T-cell (primary cell): ENCODE measurements at regions not wholly inside any gene's neighbourhood (a gene's known extent, or its start where the extent isn't known, plus 50 kb on each side); places are given as distances from the start of the nearest gene placed in this dataset.

Source experiments
- ATAC-seq, 4 experiments: fragments of 200-7000 bp in 3 of 4; fragments of 150-1000 bp in 1 of 4; cut with Tn5 transposase; replicated peaks in 1 of 4; 1 replicate in 3 of 4; 2 replicates in 1 of 4; pipeline ENCODE4 v1.10.0; 2021; ENCODE audit warnings: moderate library complexity in 3 of 4, mild to moderate bottlenecking in 2 of 4, moderate number of reproducible peaks in 1 of 4
- CTCF ChIA-PET, 2 donors: fragments of 300-600 bp; sonication (Branson Sonifier 250); formaldehyde crosslinking; loops; one replicate each; lab custom pipeline; 2022; ENCODE audit warnings: antibody characterized with exemption in 2 of 2; lab: Charles Lee
- POLR2A ChIA-PET, 2 donors: fragments of 300-600 bp; sonication (Branson Sonifier 250); formaldehyde crosslinking; loops; one replicate each; lab custom pipeline; 2022; ENCODE audit warnings: antibody characterized with exemption in 2 of 2; lab: Charles Lee
- DNase-seq, 35 experiments: peaks; one replicate each; pipeline versions ENCODE4 v3.0.0 to v3.0.0-alpha.2; 2013 to 2023
- H3K27ac ChIP-seq: one replicate; pipeline ENCODE4 v1.5.1; 2013; ENCODE audit warnings: low read length
- H3K27me3 ChIP-seq, 2 experiments: replicated peaks in 1 of 2; 1 replicate in 1 of 2; 2 replicates in 1 of 2; pipeline versions ENCODE4 v1.6.1 to v1.7.0; 2013; ENCODE audit warnings: low read length in 1 of 2, mixed read lengths in 1 of 2; ENCODE audit not compliant: control insufficient read depth in 2 of 2, insufficient read depth in 2 of 2; ENCODE audit errors: extremely low read depth in 1 of 2
- H3K36me3 ChIP-seq, 2 donors: 1 replicate in 1 of 2; 2 replicates in 1 of 2; pipeline versions ENCODE4 v1.6.1 to v1.7.0; 2013; ENCODE audit warnings: low read length in 1 of 2; ENCODE audit not compliant: control insufficient read depth in 2 of 2, insufficient read depth in 1 of 2; ENCODE audit errors: extremely low read depth in 1 of 2
- H3K4me1 ChIP-seq, 2 experiments: 1 replicate in 1 of 2; 2 replicates in 1 of 2; pipeline versions ENCODE4 v1.6.1 to v1.7.0; 2013; ENCODE audit warnings: low read length in 2 of 2, mixed read lengths in 1 of 2; ENCODE audit not compliant: insufficient read depth in 2 of 2, control insufficient read depth in 1 of 2; ENCODE audit errors: extremely low read depth in 1 of 2
- H3K4me3 ChIP-seq, 2 donors: 1 replicate in 1 of 2; 2 replicates in 1 of 2; pipeline versions ENCODE4 v1.5.1 to v1.7.0; 2013; ENCODE audit warnings: mild to moderate bottlenecking in 2 of 2, low read length in 1 of 2, moderate library complexity in 1 of 2; ENCODE audit not compliant: control insufficient read depth in 1 of 2; ENCODE audit errors: extremely low read depth in 1 of 2
- H3K9me3 ChIP-seq: 2 replicates; pipeline ENCODE4 v1.7.0; 2013
- H3K27ac Mint-ChIP-seq, 2 donors: one replicate each; pipeline ENCODE4 v1.8.0; 2020 to 2021; ENCODE audit warnings: mild to moderate bottlenecking in 2 of 2, mixed read lengths in 2 of 2
- H3K27me3 Mint-ChIP-seq, 2 donors: one replicate each; pipeline ENCODE4 v1.8.0; 2021 to 2022; ENCODE audit warnings: mixed read lengths in 2 of 2
- H3K36me3 Mint-ChIP-seq: one replicate; pipeline ENCODE4 v1.8.0; 2021; ENCODE audit warnings: mixed read lengths
- H3K4me1 Mint-ChIP-seq, 3 donors: one replicate each; pipeline ENCODE4 v1.8.0; 2020 to 2022; ENCODE audit warnings: mixed read lengths in 3 of 3, mild to moderate bottlenecking in 1 of 3
- H3K4me3 Mint-ChIP-seq, 3 donors: one replicate each; pipeline ENCODE4 v1.8.0; 2020 to 2022; ENCODE audit warnings: mild to moderate bottlenecking in 3 of 3, mixed read lengths in 3 of 3, moderate library complexity in 3 of 3
- H3K9me3 Mint-ChIP-seq, 3 donors: one replicate each; pipeline ENCODE4 v1.8.0; 2020 to 2022; ENCODE audit warnings: mixed read lengths in 3 of 3
- WGBS: methylation state at CpG from one replicate; pipeline ENCODE4 v1.1.5; 2013; ENCODE audit warnings: missing lambda C conversion rate; ENCODE audit not compliant: insufficient coverage; 5-methylcytosine and 5-hydroxymethylcytosine counted together

DNA sequence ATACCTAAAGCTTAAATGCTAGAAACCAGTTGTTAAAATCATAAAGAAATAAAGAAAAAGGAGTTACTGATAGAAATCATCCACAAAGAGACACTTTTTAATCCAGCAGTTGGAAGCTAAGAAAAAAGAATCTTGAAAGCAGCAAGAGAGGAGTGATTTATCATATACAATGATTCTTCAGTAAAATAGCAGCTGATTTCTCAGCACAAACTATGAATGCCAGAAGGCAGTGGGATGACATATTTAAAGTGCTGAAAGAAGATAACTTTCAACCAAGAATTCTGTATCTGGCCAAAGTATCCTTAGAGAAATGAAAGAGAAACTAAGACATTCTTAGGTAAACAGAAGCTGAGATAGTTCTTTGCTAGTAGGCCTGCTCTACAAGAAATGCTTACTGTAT is 366.0 kb downstream of the HTR1A start:
- Histone ChIP-seq H3K27me3 (no peaks in the 10 kb centered on the region), H3K4me1 (no peaks in the 10 kb centered on the region), H3K9me3 (no peaks in the 10 kb centered on the region), H3K36me3 (no peaks in the 10 kb centered on the region), H3K27ac (no peak overlapping the region), H3K4me3 (no peak overlapping the region)
- Mint-ChIP-seq H3K4me1 (no peaks in the 10 kb centered on the region), H3K9me3 (peaks cover 5 to 21% (median 5%) of the 10 kb centered on the region in 3 donors), H3K27me3 (no peaks in the 10 kb centered on the region), H3K4me3 (no peak overlapping the region), H3K36me3 (no peaks in the 10 kb centered on the region), H3K27ac (no peak overlapping the region)
- ChIA-PET CTCF (no interaction called here), POLR2A (no interaction called here)
- DNase-seq (no peak), ATAC-seq (no peak)

DNA sequence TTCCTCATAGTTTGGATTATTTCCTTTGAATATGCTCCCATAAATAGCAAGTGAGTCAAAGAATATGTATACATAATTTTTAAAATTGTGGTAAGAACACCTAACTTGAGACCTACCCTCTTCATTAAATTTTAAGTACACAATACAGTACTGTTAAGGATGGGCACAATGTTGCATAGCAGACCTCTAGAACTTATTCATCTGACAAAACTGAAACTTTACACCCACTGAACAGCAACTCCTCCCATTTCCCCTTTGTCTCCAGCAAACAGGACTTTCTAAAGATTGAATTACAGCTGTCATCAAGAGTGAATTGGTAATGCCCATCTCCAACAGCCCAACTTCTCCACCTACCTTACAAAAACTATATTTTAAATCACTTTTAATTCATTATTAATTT is 388.9 kb downstream of the HTR1A start:
- Histone ChIP-seq H3K36me3 (no peaks in the 10 kb centered on the region), H3K27me3 (no peaks in the 10 kb centered on the region), H3K4me3 (no peak overlapping the region), H3K4me1 (no peaks in the 10 kb centered on the region), H3K9me3 (peaks cover 3% of the 10 kb centered on the region), H3K27ac (no peak overlapping the region)
- H3K36me3 Mint-ChIP-seq, result no peaks in the 10 kb centered on the region
- ChIA-PET POLR2A (no interaction called here), CTCF (no interaction called here)
- DNase-seq, result no peak
- ATAC-seq, result no peak
- peaks cover 4 to 5% (median 5%) of the 10 kb centered on the region in 3 donors for H3K9me3 Mint-ChIP-seq
- no peak overlapping the region for H3K27ac Mint-ChIP-seq
- H3K4me1 Mint-ChIP-seq, result no peaks in the 10 kb centered on the region
- no peak overlapping the region for H3K4me3 Mint-ChIP-seq
- no peaks in the 10 kb centered on the region for H3K27me3 Mint-ChIP-seq

DNA sequence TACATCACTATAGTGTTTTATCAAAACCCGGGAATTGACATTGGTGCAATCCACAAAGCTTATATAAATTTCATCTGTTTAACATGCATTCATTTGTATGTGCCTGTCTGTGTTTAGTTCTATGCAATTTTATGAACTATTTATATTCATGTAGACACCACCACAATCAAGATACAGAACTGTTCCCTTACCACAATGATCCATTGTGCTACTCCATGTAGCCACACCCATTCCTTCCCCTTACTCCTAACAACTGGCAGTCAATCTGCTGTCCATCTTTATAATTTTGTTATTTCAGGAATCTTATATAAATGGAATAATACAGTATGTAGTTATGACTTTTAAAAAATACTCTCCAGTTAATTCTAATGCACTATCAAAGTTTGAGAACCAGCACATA is 389.5 kb downstream of the HTR1A start:
- ATAC-seq, result no peak
- no peak overlapping the region for H3K4me3 ChIP-seq
- CTCF ChIA-PET, result no interaction called here
- peaks cover 3% of the 10 kb centered on the region for H3K9me3 ChIP-seq
- WGBS, result no CpG with 5 or more reads among the region's 1 CpG
- no peak overlapping the region for H3K4me3 Mint-ChIP-seq
- POLR2A ChIA-PET, result no interaction called here
- no peak overlapping the region for H3K27ac ChIP-seq
- peaks cover 3 to 6% (median 5%) of the 10 kb centered on the region in 3 donors for H3K9me3 Mint-ChIP-seq
- H3K27ac Mint-ChIP-seq, result no peak overlapping the region
- DNase-seq, result no peak
- no peaks in the 10 kb centered on the region for H3K27me3 Mint-ChIP-seq
- H3K36me3 Mint-ChIP-seq, result no peaks in the 10 kb centered on the region
- H3K4me1 ChIP-seq, result no peaks in the 10 kb centered on the region
- no peaks in the 10 kb centered on the region for H3K27me3 ChIP-seq
- no peaks in the 10 kb centered on the region for H3K4me1 Mint-ChIP-seq
- H3K36me3 ChIP-seq, result no peaks in the 10 kb centered on the region

DNA sequence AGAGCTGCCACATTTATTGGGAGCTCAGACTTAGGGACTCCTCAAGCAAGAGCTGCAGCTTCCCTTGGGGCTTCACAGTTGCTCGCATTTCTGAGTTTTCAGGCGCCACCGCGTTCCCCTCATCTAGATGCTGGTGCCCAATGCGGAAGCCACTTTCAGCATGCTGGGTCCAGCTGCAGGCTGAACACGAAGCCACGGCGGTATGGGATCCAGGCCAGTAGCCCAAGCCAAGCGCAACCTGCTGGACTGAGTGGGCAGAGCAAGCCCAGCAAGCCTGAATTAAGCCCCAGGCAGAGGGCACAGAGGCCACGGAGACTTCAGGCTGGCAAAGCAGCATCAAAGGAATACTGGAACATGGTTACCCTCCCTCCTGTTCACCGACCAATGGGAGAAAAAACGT is 391.5 kb downstream of the HTR1A start:
- Mint-ChIP-seq H3K9me3 (peaks cover 3 to 12% (median 9%) of the 10 kb centered on the region in 3 donors), H3K4me3 (no peak overlapping the region), H3K27ac (no peak overlapping the region), H3K4me1 (no peaks in the 10 kb centered on the region), H3K36me3 (no peaks in the 10 kb centered on the region), H3K27me3 (no peaks in the 10 kb centered on the region)
- no peaks in the 10 kb centered on the region for H3K36me3 ChIP-seq
- ChIA-PET CTCF (no interaction called here), POLR2A (no interaction called here)
- no peaks in the 10 kb centered on the region for H3K4me1 ChIP-seq
- 89% methylated on average over 11 of the region's 12 CpGs for WGBS
- H3K27ac ChIP-seq, result no peak overlapping the region
- DNase-seq, result no peak
- no peak overlapping the region for H3K4me3 ChIP-seq
- no peaks in the 10 kb centered on the region for H3K27me3 ChIP-seq
- H3K9me3 ChIP-seq, result no peaks in the 10 kb centered on the region
- no peak for ATAC-seq

DNA sequence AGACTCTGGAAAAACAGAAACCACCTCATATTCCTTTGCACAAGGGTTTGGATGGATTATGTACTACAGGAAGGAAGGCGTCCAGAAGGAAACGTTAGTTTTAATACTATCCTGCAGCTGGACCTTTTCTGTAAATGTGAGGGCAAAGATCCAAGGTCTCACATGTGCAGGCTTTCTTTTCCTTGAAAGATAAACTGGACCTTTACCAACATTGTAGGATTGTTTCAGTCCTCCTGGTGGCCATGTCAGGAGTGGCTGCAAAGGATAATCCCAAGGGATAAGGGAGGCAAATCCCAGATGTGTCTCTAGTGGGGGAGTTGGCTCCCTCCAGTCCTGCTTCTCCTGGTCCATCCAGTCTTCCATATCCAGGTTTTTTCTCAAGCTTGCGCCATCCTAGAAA is 397.5 kb downstream of the HTR1A start:
- DNase-seq, result no peak
- H3K9me3 ChIP-seq, result no peaks in the 10 kb centered on the region
- POLR2A ChIA-PET, result no interaction called here
- ATAC-seq, result no peak
- CTCF ChIA-PET, result no interaction called here
- Mint-ChIP-seq H3K27me3 (no peaks in the 10 kb centered on the region), H3K9me3 (peaks cover 21 to 37% (median 21%) of the 10 kb centered on the region in 3 donors), H3K27ac (no peak overlapping the region), H3K4me1 (no peaks in the 10 kb centered on the region), H3K4me3 (no peak overlapping the region), H3K36me3 (no peaks in the 10 kb centered on the region)
- H3K27me3 ChIP-seq, result no peaks in the 10 kb centered on the region
- H3K4me1 ChIP-seq, result no peaks in the 10 kb centered on the region
- H3K27ac ChIP-seq, result no peak overlapping the region
- WGBS, result no CpG with 5 or more reads among the region's 3 CpGs
- H3K4me3 ChIP-seq, result no peak overlapping the region
- no peaks in the 10 kb centered on the region for H3K36me3 ChIP-seq

DNA sequence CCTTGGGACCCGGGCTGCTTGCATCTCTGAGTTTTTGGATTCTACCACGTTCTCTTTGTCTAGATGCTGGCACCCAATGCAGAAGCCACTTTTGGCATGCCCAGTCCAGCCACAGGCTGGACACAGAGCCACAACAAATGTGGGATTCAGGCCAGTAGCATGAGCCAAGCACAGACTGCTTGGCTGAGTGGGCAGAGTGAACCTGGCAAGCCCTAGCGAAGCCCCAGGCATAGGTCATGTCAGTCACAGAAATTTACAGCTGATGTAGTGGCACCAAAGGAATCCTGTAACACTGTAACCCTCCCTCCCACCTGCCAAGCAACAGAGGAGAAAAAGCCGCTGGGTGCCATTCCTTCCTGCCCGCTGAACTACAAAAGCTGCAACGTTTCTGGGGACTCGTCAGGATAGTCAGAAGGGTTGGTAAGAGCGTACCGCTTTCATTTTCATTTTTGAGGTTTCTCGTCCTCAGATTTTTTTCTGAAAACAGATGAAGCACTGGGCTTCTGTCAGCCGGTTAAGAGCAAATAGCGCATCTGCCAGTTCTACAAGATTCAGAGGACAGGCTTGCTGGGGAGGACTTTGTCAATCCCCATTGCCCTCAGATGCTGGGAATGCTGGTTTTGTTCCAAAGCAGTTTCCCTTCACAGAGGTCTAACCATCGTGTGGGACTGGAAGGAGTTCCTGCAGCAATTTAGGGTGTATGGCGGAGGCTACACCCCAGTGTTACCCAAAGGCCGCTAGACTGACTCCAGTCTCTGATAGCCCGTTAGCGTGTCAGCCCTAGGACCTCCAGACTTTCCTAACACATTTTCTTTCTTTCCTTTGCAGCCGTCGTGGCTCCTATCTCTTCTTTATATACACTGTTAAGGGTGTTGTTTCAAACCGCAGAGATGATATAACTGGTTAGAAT is 399.0 kb downstream of the HTR1A start:
- H3K27ac Mint-ChIP-seq, result no peak overlapping the region
- H3K9me3 Mint-ChIP-seq, result peaks cover 18 to 37% (median 20%) of the 10 kb centered on the region in 3 donors
- H3K4me3 ChIP-seq, result no peak overlapping the region
- no peaks in the 10 kb centered on the region for H3K27me3 Mint-ChIP-seq
- WGBS, result 87% methylated on average over 10 of the region's 20 CpGs
- no peaks in the 10 kb centered on the region for H3K36me3 Mint-ChIP-seq
- H3K27me3 ChIP-seq, result no peaks in the 10 kb centered on the region
- no peaks in the 10 kb centered on the region for H3K9me3 ChIP-seq
- no peaks in the 10 kb centered on the region for H3K36me3 ChIP-seq
- H3K4me3 Mint-ChIP-seq, result no peak overlapping the region
- ATAC-seq (no peak), DNase-seq (no peak)
- H3K27ac ChIP-seq, result no peak overlapping the region
- ChIA-PET POLR2A (no interaction called here), CTCF (no interaction called here)
- no peaks in the 10 kb centered on the region for H3K4me1 Mint-ChIP-seq
- no peaks in the 10 kb centered on the region for H3K4me1 ChIP-seq
